Retinal pigment epithelial cell (primary cell): ENCODE measurements at regions not wholly inside any gene's neighbourhood (a gene's known extent, or its start where the extent isn't known, plus 50 kb on each side); places are given as distances from the start of the nearest gene placed in this dataset.

Experiments
- DNase-seq: peaks from one replicate; pipeline ENCODE4 v3.0.0-alpha.2; 2010; ENCODE audit warnings: low read depth
- H3K4me3 ChIP-seq: 2 replicates; pipeline ENCODE4 v1.5.1; 2011; ENCODE audit warnings: mild to moderate bottlenecking, low read length, control low read depth, moderate library complexity
- TF ChIP-seq, protein P1 (sequence below): conservative IDR thresholded peaks from 2 replicates; pipeline ENCODE4 v1.5.1; 2011; ENCODE audit warnings: low read depth, low read length, control low read depth, inconsistent platforms

DNA sequence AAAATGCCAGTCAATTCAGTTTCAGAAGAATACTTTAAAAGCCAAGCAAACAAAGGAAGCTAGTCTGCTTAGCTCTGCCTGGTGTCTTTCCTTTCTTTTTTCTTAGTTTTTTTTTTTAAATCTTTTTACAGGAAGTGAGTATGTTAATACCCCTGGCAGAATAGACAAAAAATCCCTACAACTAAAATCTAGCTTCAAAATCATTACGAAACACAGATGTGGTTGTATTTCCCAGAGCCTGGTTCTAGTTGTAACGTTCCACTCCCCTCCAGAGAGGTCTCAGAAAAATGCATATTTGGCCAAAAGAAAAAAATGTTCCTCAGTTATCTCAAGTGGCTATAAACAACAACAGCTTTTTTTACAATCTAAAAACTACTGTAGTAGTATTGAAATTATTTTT, 202.1 kb upstream of the RND3 start:
- TF ChIP-seq, protein P1, sequence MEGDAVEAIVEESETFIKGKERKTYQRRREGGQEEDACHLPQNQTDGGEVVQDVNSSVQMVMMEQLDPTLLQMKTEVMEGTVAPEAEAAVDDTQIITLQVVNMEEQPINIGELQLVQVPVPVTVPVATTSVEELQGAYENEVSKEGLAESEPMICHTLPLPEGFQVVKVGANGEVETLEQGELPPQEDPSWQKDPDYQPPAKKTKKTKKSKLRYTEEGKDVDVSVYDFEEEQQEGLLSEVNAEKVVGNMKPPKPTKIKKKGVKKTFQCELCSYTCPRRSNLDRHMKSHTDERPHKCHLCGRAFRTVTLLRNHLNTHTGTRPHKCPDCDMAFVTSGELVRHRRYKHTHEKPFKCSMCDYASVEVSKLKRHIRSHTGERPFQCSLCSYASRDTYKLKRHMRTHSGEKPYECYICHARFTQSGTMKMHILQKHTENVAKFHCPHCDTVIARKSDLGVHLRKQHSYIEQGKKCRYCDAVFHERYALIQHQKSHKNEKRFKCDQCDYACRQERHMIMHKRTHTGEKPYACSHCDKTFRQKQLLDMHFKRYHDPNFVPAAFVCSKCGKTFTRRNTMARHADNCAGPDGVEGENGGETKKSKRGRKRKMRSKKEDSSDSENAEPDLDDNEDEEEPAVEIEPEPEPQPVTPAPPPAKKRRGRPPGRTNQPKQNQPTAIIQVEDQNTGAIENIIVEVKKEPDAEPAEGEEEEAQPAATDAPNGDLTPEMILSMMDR: no peak
- H3K4me3 ChIP-seq: no peak overlapping the region
- no peak for DNase-seq

DNA sequence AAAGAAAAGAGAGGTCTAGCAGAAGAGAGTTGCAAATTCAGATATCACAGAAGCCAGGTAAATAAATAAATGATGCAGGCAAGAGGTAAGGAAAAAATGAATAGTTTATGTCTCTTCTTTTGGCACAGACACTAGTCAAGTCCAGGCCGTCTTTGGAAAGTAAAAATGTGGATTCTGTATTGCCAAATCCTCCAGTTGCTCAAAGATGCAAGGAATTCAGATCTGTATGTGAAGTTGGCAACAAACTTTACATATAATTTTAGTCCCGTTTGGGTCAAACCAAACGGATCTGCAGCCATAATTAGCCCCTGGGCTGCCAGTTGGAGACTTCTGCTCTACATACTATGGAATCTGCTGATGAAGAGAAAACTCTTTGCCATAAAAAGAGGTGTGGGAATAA, 200.5 kb upstream of the RND3 start:
- DNase-seq: no peak
- TF ChIP-seq, protein P1: no peak
- no peak overlapping the region for H3K4me3 ChIP-seq

DNA sequence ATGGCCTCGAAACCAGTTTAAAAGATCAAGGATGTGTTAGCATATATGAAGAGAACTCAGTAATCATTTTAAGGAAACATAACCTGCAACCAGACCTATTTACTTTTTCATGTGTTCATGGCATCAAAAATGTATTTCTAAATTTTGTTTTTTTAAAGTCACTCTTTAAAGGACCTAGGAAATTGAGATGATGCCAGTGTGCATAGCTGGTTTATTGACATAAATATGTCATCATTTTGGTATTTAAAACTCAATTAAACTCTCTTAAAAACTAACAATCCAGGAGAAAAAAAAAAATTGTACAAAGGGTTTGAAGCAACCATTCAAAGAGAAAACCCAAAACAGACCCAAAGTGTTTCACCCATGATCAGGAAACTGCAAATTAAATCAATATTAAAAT, 198.9 kb upstream of the RND3 start:
- TF ChIP-seq, protein P1: no peak
- no peak overlapping the region for H3K4me3 ChIP-seq
- no peak for DNase-seq

DNA sequence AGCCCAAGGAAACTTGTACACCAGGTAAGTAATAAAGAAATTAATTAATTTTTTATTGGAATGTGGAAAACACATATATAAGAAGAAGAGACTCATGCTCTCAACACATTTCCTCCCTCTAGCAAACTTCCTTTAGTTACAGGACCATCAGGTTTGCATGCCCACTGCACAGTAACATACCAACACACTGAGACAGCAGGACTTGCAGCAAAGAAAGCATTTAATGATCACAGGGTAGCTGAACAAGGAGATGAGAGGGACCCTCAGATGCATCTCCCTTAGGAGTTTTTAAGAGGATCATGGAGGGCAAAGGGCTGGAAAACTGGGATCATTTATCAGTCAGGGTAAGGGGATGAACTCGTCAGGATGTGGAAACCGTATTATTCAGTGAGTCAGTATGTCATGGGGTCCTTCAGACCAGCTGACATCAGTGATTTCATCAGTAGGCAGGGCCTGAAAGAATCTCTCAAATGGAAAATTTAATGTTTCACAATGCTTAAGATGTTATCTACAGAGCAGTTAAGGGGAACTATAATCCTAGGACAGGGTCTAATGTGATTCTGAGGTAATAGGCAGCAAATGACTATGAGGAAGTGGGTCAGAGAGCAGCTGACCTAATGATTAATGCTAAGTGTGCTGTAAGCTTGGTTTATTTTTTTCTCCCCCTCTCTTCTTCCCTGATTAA, 193.8 kb upstream of the RND3 start:
- DNase-seq: peak; percentile 97
- TF ChIP-seq, protein P1: no peak
- no peak overlapping the region for H3K4me3 ChIP-seq

DNA sequence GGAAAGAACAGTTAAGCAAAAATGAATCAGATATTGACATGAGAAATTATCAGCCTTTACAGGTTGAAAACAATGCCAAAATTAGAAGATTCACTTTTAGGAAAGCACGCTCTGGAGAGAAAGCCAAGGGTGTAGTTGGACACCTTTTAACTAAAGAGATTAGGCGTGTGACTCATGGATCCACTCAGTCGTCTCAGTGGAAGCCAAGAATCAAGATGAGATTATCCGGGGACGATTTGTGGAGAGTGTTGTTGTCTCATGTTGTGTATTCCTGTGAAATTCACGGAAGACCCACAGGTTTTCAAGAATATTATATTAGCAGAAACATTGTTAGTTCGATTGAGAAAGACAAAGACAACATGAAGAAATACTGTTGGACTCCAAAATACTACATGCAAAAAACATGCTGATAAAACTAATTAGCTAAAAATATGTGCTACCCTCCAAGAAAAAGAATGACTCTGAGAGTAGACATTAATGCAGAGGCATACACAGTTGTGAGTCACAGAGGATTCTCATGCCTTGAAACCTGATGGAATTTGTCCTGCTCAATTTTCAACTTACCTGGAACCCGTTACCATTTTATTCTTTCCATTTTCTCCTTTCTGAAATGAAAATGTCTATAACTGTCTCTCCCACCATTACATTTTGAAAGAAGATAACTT, 192.1 kb upstream of the RND3 start:
- no peak overlapping the region for H3K4me3 ChIP-seq
- DNase-seq: peak; percentile 34
- TF ChIP-seq, protein P1: no peak

DNA sequence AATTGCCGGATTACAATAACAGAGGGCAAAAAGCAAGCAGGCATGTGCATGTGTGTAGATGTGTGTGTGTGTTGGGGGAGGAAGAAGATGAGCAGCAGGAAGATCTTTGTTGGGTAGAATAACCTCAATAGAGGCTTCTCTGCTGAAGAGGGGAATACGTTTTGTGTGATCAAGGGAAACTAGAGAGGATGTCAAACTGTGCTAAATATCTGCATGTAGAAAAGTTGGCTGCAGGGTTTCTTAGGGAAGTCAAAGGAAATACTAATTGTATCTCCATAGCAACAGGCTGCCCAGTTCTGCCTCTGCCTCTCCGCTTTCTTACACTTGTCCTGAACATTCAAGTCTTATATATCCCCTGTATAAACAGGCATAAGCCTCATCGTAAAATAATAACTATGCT, 190.1 kb upstream of the RND3 start:
- no peak overlapping the region for H3K4me3 ChIP-seq
- DNase-seq: no peak
- TF ChIP-seq, protein P1: no peak

DNA sequence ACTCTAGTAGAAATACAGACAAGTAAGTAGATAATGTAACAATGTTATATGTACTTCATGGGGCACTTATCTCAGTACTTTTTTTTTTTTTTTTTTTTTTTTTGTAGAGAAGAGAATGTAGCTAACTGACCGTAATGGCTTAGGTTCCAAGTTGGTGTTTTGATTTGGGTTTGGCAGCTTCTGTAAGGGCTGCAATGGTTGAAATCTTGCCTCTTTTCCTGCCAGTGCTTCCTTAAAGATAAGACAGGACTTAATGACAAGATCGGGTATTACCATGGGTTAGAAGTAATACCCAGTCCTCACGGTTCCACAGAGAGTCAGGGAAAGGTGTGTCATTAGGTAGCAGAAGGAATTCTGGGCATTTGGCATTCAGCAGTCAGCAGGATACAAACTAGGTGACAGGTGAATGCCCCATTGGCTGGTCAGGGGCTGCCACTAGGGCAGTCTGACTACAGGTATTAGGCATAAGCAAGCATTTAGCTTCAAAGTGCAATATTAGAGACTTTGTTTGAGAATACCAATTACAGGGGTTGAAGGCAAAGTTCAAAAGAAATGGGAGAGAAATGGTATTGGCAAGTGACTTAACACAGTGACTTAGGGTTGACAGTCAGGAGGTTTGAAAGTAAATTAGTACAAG, 189.4 kb upstream of the RND3 start:
- no peak overlapping the region for H3K4me3 ChIP-seq
- DNase-seq: no peak
- TF ChIP-seq, protein P1: no peak
